ENCODE measurements at regions not wholly inside any gene's neighbourhood (a gene's known extent, or its start where the extent isn't known, plus 50 kb on each side); places are given as distances from the start of the nearest gene placed in this dataset.

GRCh38 chr5:1743769-1744085, 55.9 kb downstream of the MRPL36 start:
- TF ChIP-seq CTCF (IDR thresholded peaks at IDR 0.05 in 2 of 3, conservative IDR thresholded peaks at IDR 0.05 in 1 of 3; ENCODE audit: control insufficient read depth in 2 of 3, extremely low read depth in 1 of 3, insufficient read depth in 1 of 3, low read depth in 3 of 3, low read length in 3 of 3) = no peak
- no peak for TF ChIP-seq MYC (IDR thresholded peaks at IDR 0.05; ENCODE audit: insufficient read depth, insufficient read length, insufficient replicate concordance, low read length, severe bottlenecking)
- no peak for TF ChIP-seq EZH2 (IDR thresholded peaks at IDR 0.05; ENCODE audit: borderline replicate concordance, control insufficient read depth, low read depth, low read length)
- no peak for TF ChIP-seq HDAC2 (IDR thresholded peaks at IDR 0.05)
- no peak for TF ChIP-seq POLR2AphosphoS5 (IDR thresholded peaks at IDR 0.05; ENCODE audit: low read length)
- no peak for TF ChIP-seq TAF1 (IDR thresholded peaks at IDR 0.05; ENCODE audit: borderline replicate concordance, low read depth, low read length)
- no peak for TF ChIP-seq ESRRA (IDR thresholded peaks at IDR 0.05; ENCODE audit: low read length)

Data from GM12878 (cell line).